GM18507 (cell line): ENCODE measurements at regions not wholly inside any gene's neighbourhood (a gene's known extent, or its start where the extent isn't known, plus 50 kb on each side); places are given as distances from the start of the nearest gene placed in this dataset.

Experiments
- DNase-seq: peaks from one replicate; pipeline ENCODE4 v3.0.0; 2011; ENCODE audit warnings: low read depth; ENCODE audit not compliant: insufficient read length; ENCODE audit errors: extremely low spot score
- FAIRE-seq: peaks from 2 replicates; lab custom pipeline; 2011; peaks lifted over from hg19 to GRCh38; lab: Jason Lieb, UNC

DNA sequence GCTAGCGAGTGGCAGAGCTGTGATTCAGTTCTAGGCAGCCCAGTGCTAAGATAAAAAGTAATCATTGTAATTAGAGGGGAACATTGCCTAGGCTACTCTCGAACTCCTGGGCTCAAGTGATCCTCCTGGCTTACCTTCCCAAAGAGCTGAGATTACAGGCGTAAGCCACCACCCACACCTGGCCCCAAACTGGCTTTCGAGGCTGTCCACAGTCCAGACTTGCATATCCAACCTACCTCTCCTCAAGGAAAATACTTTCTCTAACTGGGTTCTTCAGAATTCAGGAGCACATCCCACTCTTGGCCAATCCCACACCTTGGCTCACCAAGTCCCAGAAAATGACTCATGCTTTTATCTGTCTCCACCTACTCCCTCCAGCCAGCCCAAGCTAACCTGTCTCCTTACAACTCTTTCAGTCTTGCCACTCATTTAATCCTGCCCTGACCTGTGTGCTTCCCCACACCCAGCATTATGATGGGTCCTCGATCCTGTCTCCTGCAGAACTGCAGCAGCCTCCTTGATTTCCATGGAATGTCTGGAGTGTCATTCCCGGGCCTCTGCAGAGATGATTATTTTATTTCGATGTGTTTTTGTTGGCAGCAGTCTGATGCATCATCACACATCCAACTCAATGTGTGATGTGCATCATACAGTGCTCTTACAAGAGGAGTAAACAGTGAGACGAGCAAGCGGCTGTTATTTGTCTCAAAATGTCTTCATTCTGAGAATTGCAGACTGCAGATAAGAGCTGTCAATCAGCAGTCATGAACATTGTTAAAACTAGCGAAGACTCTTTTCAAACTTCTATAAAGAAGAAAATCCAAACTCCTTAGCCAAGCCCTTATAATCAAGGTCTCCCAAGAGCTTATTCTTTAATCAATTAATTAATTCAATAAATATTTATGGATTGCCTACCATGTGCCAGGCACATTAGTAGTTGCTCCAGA, 167.3 kb downstream of the SEC61B start:
- DNase-seq (no peak), FAIRE-seq (no peak)

DNA sequence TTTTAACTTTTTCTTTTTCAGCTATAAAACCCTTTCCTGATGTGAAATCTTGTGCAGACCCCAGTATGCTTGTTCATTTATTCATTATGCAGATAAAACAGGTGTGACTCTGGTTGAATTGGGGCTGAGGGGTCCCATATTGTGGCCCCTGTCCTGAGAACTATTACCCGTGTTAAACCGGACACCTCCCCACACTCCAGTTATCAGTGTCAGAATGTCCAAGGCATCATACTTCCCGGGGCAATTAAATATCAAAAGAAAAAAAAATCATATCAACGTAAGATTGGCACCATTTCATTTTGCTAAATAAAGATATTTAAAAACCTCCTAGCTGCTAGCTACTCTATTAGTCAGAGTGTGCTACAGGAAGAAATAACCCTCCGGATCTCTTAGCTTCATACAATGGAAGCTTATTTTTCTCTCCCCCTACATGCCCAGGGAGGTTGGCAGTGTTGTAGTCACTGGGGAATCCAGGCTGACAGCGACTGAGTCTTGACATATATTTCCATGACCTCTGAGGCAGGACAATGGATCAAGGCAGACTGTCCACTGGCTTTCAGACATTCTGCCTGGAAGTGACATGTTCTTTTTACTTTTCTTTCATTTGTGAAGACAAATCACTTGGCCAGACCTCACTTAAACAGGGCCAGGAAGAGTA, 170.0 kb downstream of the SEC61B start:
- DNase-seq (no peak), FAIRE-seq (no peak)

DNA sequence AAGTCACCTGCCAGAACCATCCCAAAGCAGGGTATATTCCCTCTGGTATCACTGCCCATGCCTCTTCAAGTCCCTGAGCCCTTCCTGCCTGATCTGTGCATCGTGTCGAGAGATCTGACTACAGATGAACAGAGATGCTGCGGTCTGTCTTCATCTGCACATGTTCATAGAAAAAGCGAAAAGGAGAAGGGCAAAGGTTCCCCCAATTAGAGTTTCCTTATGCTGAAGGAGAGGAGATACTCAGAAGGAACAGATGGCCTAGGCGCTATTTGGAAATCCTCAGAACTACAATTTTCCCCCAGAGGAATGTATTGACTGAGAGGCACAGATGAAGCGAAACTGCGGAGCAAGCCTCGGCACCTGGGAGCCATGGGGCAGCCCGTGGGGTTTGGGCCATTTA, 170.9 kb downstream of the SEC61B start:
- DNase-seq (no peak), FAIRE-seq (no peak)

DNA sequence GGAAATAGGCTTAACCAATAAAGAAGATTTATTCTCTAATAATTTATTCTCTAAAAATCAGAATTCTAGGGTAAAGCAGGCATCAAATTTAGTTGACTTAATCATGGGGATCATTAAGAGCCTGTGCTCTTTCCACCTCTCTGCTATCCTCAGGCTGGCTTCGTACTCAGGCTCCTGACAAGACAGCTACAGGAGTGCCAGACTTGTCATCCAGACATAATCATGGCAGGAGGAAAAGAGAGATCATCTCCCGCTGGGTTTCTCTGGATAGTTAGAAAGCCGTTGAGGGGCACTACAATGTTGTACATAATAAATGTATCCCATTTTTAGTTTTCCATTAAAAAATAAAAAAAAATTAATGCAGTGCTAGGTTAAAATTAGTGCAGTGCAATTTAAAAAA, 171.9 kb downstream of the SEC61B start:
- DNase-seq (no peak), FAIRE-seq (no peak)

DNA sequence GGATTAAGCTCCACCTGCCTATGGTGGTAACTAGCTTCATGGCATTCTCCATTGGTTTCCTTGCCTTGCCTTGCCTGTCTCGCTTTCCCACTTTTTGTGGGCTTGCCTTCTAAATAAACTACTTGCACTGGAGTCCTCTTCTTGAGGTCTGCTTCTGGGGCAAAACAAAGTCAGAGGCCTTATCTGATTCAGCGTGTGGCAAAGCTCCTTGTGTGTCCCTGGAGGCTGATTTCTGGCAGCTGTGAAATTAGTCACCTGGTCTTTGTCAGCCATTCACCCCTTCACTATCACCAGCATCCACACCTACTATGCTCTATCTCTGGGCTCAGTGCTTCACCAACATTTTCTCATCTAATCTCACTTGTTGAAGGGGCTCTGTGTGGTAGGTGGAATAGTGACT, 176.2 kb downstream of the SEC61B start:
- no peak for DNase-seq
- FAIRE-seq, result no peak

DNA sequence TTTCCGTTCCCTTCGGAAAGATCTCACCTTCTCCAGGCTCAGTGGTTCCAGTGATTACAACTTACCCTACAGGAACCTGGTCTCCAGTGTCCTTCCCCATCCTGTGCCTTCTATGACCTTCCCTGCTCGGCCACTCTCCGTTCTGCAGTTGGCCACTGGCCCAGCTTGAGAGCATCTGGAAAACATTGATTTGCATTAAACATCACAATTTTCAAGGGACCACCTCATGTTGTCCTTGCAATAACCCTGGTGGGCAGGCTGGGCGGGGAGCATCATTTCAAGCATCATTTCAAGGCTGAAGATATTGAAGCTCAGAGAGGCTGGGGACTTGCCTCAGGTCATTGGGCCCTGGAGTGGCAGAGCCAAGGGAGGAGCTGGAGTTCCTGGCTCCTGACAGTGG, 177.4 kb downstream of the SEC61B start:
- FAIRE-seq, result no peak

DNA sequence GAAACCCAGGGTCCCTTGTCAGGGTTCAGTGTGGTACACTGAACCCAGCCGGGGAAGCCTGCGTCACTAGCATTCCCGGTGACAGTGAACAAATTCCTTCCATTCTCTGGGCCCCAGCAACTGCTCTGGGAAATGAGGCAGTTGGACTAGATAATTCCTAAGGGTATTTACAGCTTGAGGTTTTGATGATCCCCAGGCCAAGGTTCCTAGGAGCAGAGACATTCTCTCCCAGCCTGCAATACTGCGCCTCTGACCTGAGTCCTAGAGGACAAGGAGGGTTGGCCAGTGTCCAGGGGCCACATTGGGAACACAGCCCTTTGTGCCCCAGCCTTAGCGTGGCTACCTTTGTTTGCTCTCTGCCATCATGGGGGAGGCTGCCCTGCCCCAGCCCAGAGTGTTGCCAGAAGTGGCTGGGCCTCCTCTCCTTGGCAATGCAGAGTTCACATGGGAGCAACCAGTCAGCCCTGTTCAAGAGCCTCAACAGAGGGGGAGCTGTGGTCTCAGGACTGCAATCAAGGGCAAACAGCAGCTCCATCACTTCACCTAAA, 178.2 kb downstream of the SEC61B start:
- FAIRE-seq, result no peak

More for the DNA sequence above, 177.4 kb downstream of the SEC61B start:
- no peak for DNase-seq

DNA sequence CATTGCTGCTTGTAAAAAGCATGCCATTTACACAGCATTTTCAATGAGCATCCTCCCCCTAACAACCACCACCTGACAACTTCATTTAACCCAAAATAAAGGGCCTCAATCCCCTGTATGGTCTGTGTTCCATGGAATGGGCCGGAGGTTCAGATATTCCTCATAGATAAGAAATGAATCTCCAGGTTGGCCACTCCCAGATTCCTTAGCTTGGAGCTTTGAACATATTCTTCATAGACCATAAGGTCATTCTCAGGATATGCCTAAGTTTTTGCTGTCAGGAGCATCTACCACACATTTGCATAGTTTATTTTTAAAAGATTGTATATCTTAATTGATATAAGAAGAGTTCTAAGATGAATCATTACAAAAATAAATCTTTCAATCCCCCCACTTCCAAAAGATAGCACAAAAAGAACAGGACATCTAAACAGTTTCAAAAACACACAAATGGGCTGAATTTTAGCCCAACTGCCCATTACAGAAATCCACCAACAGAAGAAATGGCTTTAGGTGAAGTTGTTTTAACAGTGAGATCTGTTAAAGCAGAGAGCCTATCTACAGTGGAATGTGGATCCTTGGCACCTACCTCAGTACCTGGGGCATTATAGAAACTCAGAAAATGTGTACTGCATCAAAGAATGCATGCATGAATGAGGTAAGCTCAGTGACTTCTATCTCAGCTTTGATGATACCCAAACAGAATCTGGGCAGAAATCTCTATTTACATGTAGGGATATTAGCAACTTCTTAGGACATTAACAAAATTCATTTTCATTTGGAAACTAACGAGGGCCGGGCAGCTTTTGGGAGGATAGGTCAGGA, 179.8 kb downstream of the SEC61B start:
- FAIRE-seq (no peak), DNase-seq (no peak)

More for the DNA sequence above, 178.2 kb downstream of the SEC61B start:
- DNase-seq, result no peak

DNA sequence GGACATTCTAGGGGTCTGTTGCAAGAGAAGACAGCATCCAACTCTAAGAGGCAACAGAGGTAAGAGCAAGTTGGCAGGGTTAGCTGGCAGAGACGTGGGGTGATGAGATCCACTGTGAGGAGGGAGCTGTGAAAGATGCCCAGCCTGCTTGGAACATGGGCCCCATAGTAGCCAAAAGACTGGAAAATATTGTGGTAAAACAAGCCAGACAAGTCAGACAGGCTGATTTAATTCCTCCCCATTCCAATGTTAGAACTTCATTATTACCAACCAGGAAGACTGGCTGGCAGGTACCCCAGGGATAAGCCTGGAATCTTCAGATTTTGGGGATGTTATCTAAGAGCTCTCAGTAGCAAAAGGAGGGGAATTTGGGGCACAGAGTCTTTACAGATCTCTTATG, 181.3 kb downstream of the SEC61B start:
- DNase-seq, result no peak

DNA sequence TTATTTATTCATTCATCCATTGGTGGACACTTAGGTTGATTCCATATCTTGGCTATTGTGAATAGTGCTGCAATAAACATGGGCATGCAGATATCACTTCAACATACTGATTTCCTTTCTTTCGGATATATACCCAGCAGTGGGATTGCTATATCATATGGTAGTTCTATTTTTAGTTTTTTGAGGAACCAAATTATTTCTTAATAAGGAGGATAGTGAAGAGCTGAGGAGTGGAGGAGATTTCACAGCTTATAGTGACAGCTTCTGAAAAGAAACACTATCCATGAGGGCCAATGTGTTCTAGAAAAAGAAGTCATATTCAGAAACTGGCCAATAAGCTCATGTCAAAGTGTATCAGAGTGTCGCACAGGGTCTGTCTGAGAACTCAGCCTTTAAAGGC, 183.3 kb downstream of the SEC61B start:
- DNase-seq (no peak), FAIRE-seq (no peak)

More for the DNA sequence above, 181.3 kb downstream of the SEC61B start:
- no peak for FAIRE-seq

DNA sequence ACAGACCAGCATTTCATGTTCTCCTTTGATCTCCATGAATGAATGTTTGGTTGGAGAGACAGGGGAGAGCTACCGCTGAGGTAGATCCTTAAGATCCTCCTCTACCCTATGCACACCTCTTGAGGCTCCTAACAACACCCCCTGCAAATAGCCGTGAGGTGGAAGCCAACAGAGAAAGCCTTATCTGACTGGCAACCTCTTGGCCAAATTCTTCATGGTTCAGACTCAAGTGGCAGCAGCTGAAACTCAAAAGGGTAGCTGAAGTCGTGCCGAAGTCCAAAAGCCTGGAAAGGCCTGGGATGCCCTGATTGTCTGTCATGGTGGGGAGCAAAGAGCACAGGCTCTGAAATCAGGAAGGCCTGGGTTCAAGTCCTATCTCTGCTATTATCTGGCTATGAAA, 184.9 kb downstream of the SEC61B start:
- no peak for DNase-seq
- no peak for FAIRE-seq

DNA sequence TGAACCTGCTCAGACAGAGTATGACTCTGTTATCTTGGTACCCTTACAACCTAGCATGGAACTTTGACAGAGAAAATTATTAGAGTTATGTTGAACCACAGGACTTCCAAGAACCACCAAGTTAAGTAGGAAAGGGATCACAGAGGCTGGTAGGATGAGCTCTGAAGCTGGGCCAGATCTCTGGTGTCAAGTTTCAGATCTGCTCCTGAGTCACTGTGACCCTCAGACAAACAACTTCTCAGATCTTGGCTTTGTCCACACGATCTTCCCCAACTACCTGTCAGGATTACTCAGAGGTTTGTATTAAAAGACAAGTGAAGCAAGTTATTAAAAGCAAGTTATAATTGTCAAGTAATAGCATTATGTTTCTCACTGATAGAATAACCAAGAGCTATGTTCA, 189.0 kb downstream of the SEC61B start:
- DNase-seq (no peak), FAIRE-seq (no peak)

DNA sequence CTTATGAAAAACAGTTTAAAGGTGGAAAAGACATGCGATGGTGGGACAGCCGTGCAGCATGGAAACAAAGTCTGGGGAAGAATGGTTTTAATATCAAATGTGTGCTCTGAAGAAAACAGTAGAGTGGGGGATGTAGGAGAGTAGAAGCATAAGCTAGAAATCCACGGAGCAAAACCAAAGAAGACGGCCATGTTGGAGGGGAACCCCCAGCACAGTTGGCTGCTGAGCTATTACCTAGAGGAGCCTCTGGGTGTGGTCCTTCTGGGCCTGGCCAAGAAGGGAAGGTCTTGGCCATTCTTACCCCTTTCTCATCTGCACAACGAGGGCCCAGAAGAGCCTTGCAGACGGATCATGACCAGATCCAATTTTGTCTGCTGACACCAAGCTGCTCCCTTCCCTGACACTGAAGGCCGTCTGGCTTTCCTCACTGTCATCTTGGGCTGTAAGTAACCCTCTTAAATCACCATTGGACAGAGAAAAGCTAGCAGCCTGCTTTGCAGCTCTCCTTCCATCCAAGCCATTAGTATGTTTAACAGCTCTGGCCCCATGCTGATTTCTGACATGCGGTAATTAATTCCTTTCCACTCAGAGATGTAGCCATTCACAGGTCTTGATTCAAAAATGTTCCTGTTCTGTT, 189.5 kb downstream of the SEC61B start:
- FAIRE-seq (no peak), DNase-seq (no peak)

DNA sequence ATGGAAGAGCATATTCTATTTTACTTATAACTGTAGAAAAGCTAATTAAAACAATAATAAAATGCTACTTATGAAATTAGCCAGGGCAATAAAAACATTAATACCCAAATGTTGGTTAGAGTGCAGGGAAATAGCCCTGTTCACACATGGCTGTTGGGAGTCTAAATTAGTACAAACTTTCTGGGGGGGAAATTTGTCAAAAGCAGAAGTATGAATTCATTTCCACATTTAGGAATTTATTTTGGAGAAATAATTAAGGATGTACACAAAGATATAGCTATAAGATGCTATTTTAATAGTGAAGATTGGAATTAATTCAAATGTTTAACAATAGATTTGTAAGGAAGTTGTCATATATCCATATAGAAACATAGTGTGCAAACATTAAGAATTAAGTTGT, 190.5 kb downstream of the SEC61B start:
- no peak for DNase-seq
- FAIRE-seq, result no peak

DNA sequence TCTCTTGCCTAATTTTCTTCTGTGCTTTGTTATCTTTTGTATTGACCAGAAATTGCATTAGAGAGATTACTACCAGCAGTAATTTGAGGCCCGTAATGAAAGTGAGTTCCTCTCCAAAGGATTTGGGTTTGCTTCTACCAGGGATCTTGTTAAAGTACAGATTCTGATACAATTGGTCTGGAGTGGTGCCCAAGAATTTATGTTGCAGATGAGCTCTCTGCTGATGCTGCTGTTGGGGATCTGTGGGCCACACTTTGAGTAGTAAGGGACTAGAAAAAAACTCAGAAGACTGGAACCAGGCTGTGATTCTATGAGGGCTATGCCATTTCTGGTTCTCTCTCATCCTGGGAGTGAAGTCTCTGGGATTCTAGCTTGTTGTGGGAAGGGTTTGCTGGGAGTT, 192.2 kb downstream of the SEC61B start:
- no peak for DNase-seq
- FAIRE-seq, result no peak

DNA sequence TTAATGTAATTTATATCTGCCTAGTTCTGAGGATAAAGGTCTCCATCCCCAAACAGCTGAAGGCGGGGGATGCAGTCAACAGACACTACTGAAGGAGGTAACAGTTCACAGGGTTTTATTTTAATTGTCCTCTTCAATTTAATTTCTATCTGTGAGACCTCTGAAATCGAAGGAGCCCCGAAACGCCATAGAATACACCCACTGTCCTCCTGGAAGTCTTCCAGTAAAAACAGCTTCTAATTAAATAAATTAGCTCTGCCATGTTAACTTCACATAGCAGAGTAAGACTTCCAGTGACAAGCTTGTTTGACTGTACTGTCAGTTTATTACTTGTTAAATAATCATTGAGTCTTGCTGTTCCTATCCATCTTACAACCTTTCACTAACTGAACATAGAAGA, 193.5 kb downstream of the SEC61B start:
- FAIRE-seq, result no peak
- no peak for DNase-seq

DNA sequence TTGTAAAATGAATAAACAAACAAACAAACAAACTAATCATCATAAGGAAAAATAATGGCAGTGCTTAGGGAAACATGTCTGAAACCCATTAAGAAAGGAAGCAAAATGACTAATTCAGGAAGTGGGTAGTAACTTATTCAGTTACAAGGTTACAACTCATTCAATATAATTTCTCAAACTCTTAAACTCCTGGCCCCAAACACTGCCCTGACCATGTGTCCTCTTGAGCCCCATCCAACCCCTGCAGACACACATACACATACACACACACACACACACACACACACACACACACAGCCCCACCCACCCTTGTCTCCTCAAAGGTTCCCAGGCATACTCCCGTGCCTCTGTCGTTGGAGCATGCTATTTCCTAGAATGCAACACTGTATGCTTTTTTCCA, 193.9 kb downstream of the SEC61B start:
- DNase-seq, result no peak
- peak; percentile 81 for FAIRE-seq

DNA sequence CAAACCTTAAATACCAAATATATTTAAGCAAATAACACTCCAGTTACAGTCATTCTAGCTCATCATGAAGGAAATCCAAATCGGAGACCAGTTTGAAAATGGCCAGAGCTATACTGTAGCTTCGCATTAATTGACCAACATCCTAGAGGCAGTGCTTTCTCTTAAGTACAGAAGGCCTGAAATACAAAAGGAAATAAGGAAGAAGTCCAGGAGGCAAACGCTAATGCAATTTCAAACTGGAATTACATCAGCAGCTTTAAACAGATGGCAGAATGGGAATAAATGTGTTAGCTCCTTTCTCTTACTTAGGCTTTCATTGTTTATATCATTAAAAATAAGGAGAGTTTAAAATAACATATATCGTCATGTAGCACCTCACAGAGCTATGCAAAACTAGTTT, 197.0 kb downstream of the SEC61B start:
- DNase-seq (no peak), FAIRE-seq (no peak)

DNA sequence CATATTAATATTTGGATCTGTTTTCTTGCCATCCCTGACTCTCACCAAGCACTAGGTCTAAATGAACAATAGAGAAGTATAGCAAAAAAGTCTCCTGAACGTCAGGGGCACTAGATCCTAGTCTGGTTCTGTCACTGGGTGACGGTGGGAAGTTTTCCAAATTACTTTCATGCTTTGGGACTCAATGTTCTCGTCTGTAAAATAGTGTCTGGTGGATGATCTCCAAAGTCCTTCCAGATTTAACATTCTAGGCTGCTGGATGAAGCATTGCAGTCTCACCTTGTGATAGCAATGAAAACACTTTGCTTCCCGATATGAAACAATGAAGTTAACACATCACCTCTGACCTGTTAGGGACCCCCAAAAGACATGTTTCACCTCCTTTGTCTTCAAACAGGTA, 199.3 kb downstream of the SEC61B start:
- DNase-seq, result no peak
- FAIRE-seq, result no peak
